Smooth muscle cell (in vitro differentiated cells): ENCODE measurements at regions not wholly inside any gene's neighbourhood (a gene's known extent, or its start where the extent isn't known, plus 50 kb on each side); places are given as distances from the start of the nearest gene placed in this dataset.

ENCODE experiments used
- DNase-seq: peaks from one replicate; lab custom pipeline; 2025; ENCODE audit not compliant: unreplicated experiment; lab: John Stamatoyannopoulos, UW
- H2AFZ ChIP-seq: fragments of 200-600 bp; sonication (generic); 2 replicates; pipeline ENCODE4 v1.6.0; 2016; ENCODE audit warnings: antibody characterized with exemption, low read depth, mild to moderate bottlenecking
- H3F3A ChIP-seq: fragments of 200-600 bp; sonication (generic); 2 replicates; pipeline ENCODE4 v1.6.0; 2017; ENCODE audit warnings: antibody characterized with exemption, low read depth
- H3K27ac ChIP-seq: fragments of 200-600 bp; sonication (generic); 2 replicates; pipeline ENCODE4 v1.5.1; 2016; ENCODE audit warnings: low read depth, mild to moderate bottlenecking
- H3K27me3 ChIP-seq: fragments of 200-600 bp; sonication (generic); 2 replicates; pipeline ENCODE4 v1.6.1; 2016; ENCODE audit warnings: low read depth, mild to moderate bottlenecking
- H3K36me3 ChIP-seq: fragments of 200-600 bp; sonication (generic); 2 replicates; pipeline ENCODE4 v1.5.1; 2016; ENCODE audit warnings: low read depth
- H3K4me1 ChIP-seq: fragments of 200-600 bp; sonication (generic); 2 replicates; pipeline ENCODE4 v1.5.1; 2016; ENCODE audit warnings: low read depth
- H3K4me2 ChIP-seq: fragments of 200-600 bp; sonication (generic); 2 replicates; pipeline ENCODE4 v1.6.0; 2016; ENCODE audit warnings: mild to moderate bottlenecking
- H3K4me3 ChIP-seq: fragments of 200-600 bp; sonication (generic); 2 replicates; pipeline ENCODE4 v1.5.1; 2016; ENCODE audit warnings: mild to moderate bottlenecking
- H3K79me2 ChIP-seq: fragments of 200-600 bp; sonication (generic); 2 replicates; pipeline ENCODE4 v1.6.0; 2016; ENCODE audit warnings: low read depth, mild to moderate bottlenecking
- H3K9ac ChIP-seq: fragments of 200-600 bp; sonication (generic); 2 replicates; pipeline ENCODE4 v1.6.0; 2016; ENCODE audit warnings: low read depth
- H3K9me3 ChIP-seq: fragments of 200-600 bp; sonication (generic); replicated peaks from 2 replicates; pipeline ENCODE4 v1.5.1; 2016; ENCODE audit warnings: low read depth
- H4K20me1 ChIP-seq: fragments of 200-600 bp; sonication (generic); 2 replicates; pipeline ENCODE4 v1.6.0; 2016; ENCODE audit warnings: low read depth
- WGBS: methylation state at CpG from one replicate; pipeline ENCODE4 v1.1.7; 2016; ENCODE audit warnings: low lambda C conversion rate; 5-methylcytosine and 5-hydroxymethylcytosine counted together
- TF ChIP-seq, protein P1 (sequence below): fragments of 200-600 bp; sonication (generic); IDR thresholded peaks from 2 replicates; pipeline ENCODE4 v1.5.1; 2017; ENCODE audit warnings: borderline replicate concordance, mild to moderate bottlenecking, antibody characterized with exemption; ENCODE audit not compliant: insufficient read depth, poor library complexity, severe bottlenecking

DNA sequence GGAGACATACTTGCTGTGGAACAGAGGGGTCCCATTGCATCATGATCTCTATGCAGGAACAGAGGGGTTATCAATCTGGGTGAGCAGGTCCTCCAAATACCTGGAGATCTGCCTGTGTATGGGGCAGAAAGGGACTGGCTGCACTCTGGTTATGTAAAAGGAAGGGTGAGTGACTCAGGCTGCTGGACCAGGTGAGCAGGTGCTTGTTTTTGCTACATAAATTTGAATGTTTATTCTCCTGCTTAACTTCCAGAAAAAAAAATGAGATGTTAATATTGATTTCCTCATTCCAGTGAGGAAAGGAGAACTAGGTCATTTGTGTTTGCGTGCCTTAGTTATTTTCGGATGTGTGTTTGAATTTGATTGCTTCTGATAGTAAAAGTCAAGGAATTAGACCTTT, 225.8 kb upstream of the TRAM1L1 start:
- no peaks in the 10 kb centered on the region for H3K36me3 ChIP-seq
- no peak overlapping the region for H3K9ac ChIP-seq
- 89% methylated on average over 2 of the region's 2 CpGs for WGBS
- no peaks in the 10 kb centered on the region for H3F3A ChIP-seq
- H3K27ac ChIP-seq = no peak overlapping the region
- no peaks in the 10 kb centered on the region for H3K27me3 ChIP-seq
- no peaks in the 10 kb centered on the region for H3K79me2 ChIP-seq
- H3K4me1 ChIP-seq = no peaks in the 10 kb centered on the region
- H2AFZ ChIP-seq = no peak overlapping the region
- no peaks in the 10 kb centered on the region for H4K20me1 ChIP-seq
- no peak overlapping the region for H3K4me3 ChIP-seq
- H3K9me3 ChIP-seq = no peaks in the 10 kb centered on the region
- H3K4me2 ChIP-seq = no peak overlapping the region
- no peak for DNase-seq
- TF ChIP-seq, protein P1, sequence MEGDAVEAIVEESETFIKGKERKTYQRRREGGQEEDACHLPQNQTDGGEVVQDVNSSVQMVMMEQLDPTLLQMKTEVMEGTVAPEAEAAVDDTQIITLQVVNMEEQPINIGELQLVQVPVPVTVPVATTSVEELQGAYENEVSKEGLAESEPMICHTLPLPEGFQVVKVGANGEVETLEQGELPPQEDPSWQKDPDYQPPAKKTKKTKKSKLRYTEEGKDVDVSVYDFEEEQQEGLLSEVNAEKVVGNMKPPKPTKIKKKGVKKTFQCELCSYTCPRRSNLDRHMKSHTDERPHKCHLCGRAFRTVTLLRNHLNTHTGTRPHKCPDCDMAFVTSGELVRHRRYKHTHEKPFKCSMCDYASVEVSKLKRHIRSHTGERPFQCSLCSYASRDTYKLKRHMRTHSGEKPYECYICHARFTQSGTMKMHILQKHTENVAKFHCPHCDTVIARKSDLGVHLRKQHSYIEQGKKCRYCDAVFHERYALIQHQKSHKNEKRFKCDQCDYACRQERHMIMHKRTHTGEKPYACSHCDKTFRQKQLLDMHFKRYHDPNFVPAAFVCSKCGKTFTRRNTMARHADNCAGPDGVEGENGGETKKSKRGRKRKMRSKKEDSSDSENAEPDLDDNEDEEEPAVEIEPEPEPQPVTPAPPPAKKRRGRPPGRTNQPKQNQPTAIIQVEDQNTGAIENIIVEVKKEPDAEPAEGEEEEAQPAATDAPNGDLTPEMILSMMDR = no peak

DNA sequence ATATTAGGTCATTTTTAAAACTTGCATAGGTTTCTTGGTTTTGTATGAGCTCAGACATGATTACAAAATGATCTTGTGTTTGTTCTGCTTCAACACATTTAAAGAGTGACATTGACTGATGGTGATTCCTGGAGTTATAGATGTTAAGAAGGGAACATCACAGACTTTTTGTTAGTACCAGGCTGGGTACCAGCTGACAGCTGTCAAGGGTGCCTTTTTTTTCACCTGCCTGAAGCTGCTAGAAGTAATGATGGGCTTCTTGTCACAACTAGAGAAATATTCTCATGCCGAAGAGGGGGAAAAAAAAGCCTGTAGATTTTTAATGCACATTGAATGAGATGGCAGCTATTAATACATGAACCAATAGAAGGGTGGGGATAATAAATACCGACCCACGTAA, 226.6 kb upstream of the TRAM1L1 start:
- Histone ChIP-seq H3F3A (no peaks in the 10 kb centered on the region), H2AFZ (no peak overlapping the region), H3K4me1 (no peaks in the 10 kb centered on the region), H3K79me2 (no peaks in the 10 kb centered on the region), H3K27me3 (no peaks in the 10 kb centered on the region), H3K36me3 (no peaks in the 10 kb centered on the region), H4K20me1 (no peaks in the 10 kb centered on the region), H3K9ac (no peak overlapping the region), H3K4me2 (no peak overlapping the region), H3K9me3 (no peaks in the 10 kb centered on the region), H3K27ac (no peak overlapping the region), H3K4me3 (no peak overlapping the region)
- TF ChIP-seq, protein P1 = no peak
- WGBS = 94% methylated on average over 3 of the region's 3 CpGs
- no peak for DNase-seq

DNA sequence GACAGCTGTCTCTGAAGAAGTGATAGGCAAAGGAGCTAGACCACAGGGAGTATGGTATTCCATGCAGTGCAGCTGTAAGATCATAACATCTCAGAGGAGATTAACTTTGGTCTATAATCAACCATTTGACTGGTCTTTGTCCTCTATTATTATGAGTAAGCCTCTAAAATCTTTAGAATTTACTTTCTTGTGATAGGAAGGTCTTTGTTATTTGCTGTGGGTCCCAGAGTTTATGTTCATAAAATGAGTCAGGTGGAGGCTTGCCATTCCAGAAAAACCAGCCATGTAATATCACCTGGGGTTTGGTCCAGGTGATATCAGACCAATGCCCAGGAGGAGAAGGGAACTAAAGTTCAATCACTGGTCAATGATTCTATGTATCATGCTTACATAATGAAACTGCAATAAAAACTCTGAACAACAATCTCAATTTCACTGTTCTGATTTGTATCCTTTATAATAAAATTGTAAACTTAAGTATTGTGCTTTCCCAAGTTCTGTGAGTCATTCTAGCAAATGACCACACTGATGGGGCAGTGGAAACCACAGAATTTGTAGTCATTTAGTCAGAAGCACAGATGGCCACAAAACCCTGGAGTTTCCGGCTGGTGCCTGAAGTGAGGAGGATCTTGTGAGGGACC, 239.6 kb upstream of the TRAM1L1 start:
- H3K27ac ChIP-seq = peak overlapping the region; percentile 95

More for the DNA sequence above, 239.6 kb upstream of the TRAM1L1 start:
- DNase-seq = no peak
- Histone ChIP-seq H3K9ac (peak overlapping the region; percentile 80), H4K20me1 (no peaks in the 10 kb centered on the region), H2AFZ (no peak overlapping the region), H3K27me3 (no peaks in the 10 kb centered on the region), H3F3A (peaks cover 7% of the 10 kb centered on the region), H3K4me3 (no peak overlapping the region), H3K4me2 (peak overlapping the region; percentile 46), H3K9me3 (no peaks in the 10 kb centered on the region), H3K4me1 (peaks cover 16% of the 10 kb centered on the region), H3K79me2 (no peaks in the 10 kb centered on the region), H3K36me3 (no peaks in the 10 kb centered on the region)
- 12% methylated on average over 1 of the region's 1 CpG for WGBS
- TF ChIP-seq, protein P1 = no peak
